OCI-LY7 (cell line): ENCODE measurements at regions not wholly inside any gene's neighbourhood (a gene's known extent, or its start where the extent isn't known, plus 50 kb on each side); places are given as distances from the start of the nearest gene placed in this dataset.

Experiments used
- BruUV-seq: library from RNA; stranded (reverse); fragments of 400-500 nt; replicated peaks from 2 replicates; lab custom pipeline; 2021; lab: Mats Ljungman, UMichigan
- CTCF ChIA-PET: fragments of 300-600 bp; sonication (Branson Sonifier 250); formaldehyde crosslinking; loops from one replicate; lab custom pipeline; 2022; ENCODE audit warnings: antibody characterized with exemption; ENCODE audit not compliant: unreplicated experiment; lab: Charles Lee
- POLR2A ChIA-PET: fragments of 300-600 bp; sonication (Branson Sonifier 250); formaldehyde crosslinking; loops from one replicate; lab custom pipeline; 2022; ENCODE audit warnings: antibody characterized with exemption; lab: Charles Lee
- DNase-seq: peaks from one replicate; pipeline ENCODE4 v3.0.0-alpha.2; 2015; ENCODE audit warnings: low spot score
- H2AFZ ChIP-seq: fragments of 200-600 bp; sonication (generic), shearing (Covaris generic); 2 replicates; pipeline ENCODE4 v1.6.1; 2014; ENCODE audit warnings: mild to moderate bottlenecking, antibody characterized with exemption, low read length, moderate library complexity
- H3K27ac ChIP-seq: fragments of 200-600 bp; sonication (generic); 2 replicates; pipeline ENCODE4 v1.5.1; 2014; ENCODE audit warnings: mixed run types, low read depth, mild to moderate bottlenecking, moderate library complexity, low read length, inconsistent platforms; ENCODE audit not compliant: poor library complexity, severe bottlenecking
- H3K36me3 ChIP-seq: fragments of 200-600 bp; sonication (generic); 2 replicates; pipeline ENCODE4 v1.6.1; 2014; ENCODE audit warnings: mild to moderate bottlenecking, antibody characterized with exemption, low read length, moderate library complexity, mixed read lengths; ENCODE audit not compliant: insufficient read depth
- H3K4me1 ChIP-seq: fragments of 200-600 bp; sonication (generic); 2 replicates; pipeline ENCODE4 v1.5.1; 2014; ENCODE audit warnings: mild to moderate bottlenecking, low read length; ENCODE audit not compliant: insufficient read depth, poor library complexity, severe bottlenecking
- H3K4me2 ChIP-seq: fragments of 200-600 bp; sonication (generic); 2 replicates; pipeline ENCODE4 v1.6.1; 2014; ENCODE audit warnings: mild to moderate bottlenecking, low read length
- H3K4me3 ChIP-seq: fragments of 200-600 bp; sonication (generic); 2 replicates; pipeline ENCODE4 v1.5.1; 2014; ENCODE audit warnings: mild to moderate bottlenecking, low read depth, low read length; ENCODE audit not compliant: poor library complexity, severe bottlenecking
- H3K79me2 ChIP-seq: fragments of 200-600 bp; sonication (generic); 2 replicates; pipeline ENCODE4 v1.6.1; 2016; ENCODE audit warnings: low read depth, mild to moderate bottlenecking, low read length, moderate library complexity, mixed read lengths; ENCODE audit not compliant: insufficient read depth
- H3K9me2 ChIP-seq: fragments of 200-600 bp; sonication (generic); 2 replicates; pipeline ENCODE4 v1.6.1; 2016; ENCODE audit warnings: mild to moderate bottlenecking, low read length, mixed read lengths; ENCODE audit not compliant: insufficient read depth
- H3K9me3 ChIP-seq: fragments of 200-600 bp; sonication (generic); 2 replicates; pipeline ENCODE4 v1.6.1; 2014; ENCODE audit warnings: mild to moderate bottlenecking, mixed run types, low read length, mixed read lengths
- H4K20me1 ChIP-seq: fragments of 200-600 bp; sonication (generic); 2 replicates; pipeline ENCODE4 v1.6.1; 2014; ENCODE audit warnings: mild to moderate bottlenecking, antibody characterized with exemption, low read length, moderate library complexity, mixed read lengths; ENCODE audit not compliant: insufficient read depth
- CTCF ChIP-seq: fragments of 200-600 bp; sonication (generic); conservative IDR thresholded peaks from 2 replicates; pipeline ENCODE4 v1.5.1; 2014; ENCODE audit warnings: mild to moderate bottlenecking, antibody characterized with exemption, low read length, moderate library complexity, mixed read lengths
- EZH2phosphoT487 ChIP-seq: fragments of 200-600 bp; sonication (generic); IDR thresholded peaks from 2 replicates; pipeline ENCODE4 v1.6.1; 2018; ENCODE audit warnings: low read depth, borderline replicate concordance, mild to moderate bottlenecking, mixed run types, antibody characterized with exemption, low read length, moderate library complexity, mixed read lengths
- intact Hi-C: fragments of 100-400 bp; cut with micrococcal nuclease; formaldehyde crosslinking; loops from one replicate; pipeline ENCODE4 v1.10.0; 2022; ENCODE audit not compliant: unreplicated experiment

GRCh38 chr11:106447631-106448191 lies 370.2 kb downstream of the AASDHPPT start:
- Histone ChIP-seq H3K9me2 (no peaks in the 10 kb centered on the region), H3K79me2 (no peaks in the 10 kb centered on the region), H3K27ac (no peak overlapping the region), H3K4me3 (no peak overlapping the region), H3K36me3 (no peaks in the 10 kb centered on the region), H3K4me1 (no peaks in the 10 kb centered on the region), H2AFZ (no peak overlapping the region), H3K4me2 (no peak overlapping the region), H4K20me1 (no peaks in the 10 kb centered on the region), H3K9me3 (no peaks in the 10 kb centered on the region)
- TF ChIP-seq CTCF (no peak), EZH2phosphoT487 (no peak)
- intact Hi-C loops: no loop called here
- DNase-seq: no peak
- ChIA-PET POLR2A (no interaction called here), CTCF (no interaction called here)
- no TSS peak for BruUV-seq

- Histone ChIP-seq H3K79me2 (no peaks in the 10 kb centered on the region), H2AFZ (no peak overlapping the region), H3K27ac (no peak overlapping the region), H3K36me3 (no peaks in the 10 kb centered on the region), H3K4me1 (no peaks in the 10 kb centered on the region), H3K4me3 (no peak overlapping the region), H4K20me1 (no peaks in the 10 kb centered on the region), H3K9me3 (no peaks in the 10 kb centered on the region), H3K9me2 (no peaks in the 10 kb centered on the region), H3K4me2 (no peak overlapping the region)
- TF ChIP-seq EZH2phosphoT487: no peak
- no peak for TF ChIP-seq CTCF
- no TSS peak for BruUV-seq
- POLR2A ChIA-PET: interaction anchor here (0.5 to 0.9 kb wide), 3 partner anchors 9 to 1465 kb away, joined by 3 to 5 read pairs (median 3); no protein-coding TSS in a partner anchor
- intact Hi-C loops: no loop called here
- CTCF ChIA-PET: no interaction called here
- no peak for DNase-seq
Observed at GRCh38 chr11:106449763-106450162, 372.3 kb downstream of the AASDHPPT start.

- no peak for DNase-seq
- BruUV-seq: no TSS peak
- no peak for TF ChIP-seq EZH2phosphoT487
- TF ChIP-seq CTCF: no peak
- no peaks in the 10 kb centered on the region for H3K9me2 ChIP-seq
- no peak overlapping the region for H3K4me2 ChIP-seq
- no peaks in the 10 kb centered on the region for H3K9me3 ChIP-seq
- no peaks in the 10 kb centered on the region for H3K4me1 ChIP-seq
- H3K79me2 ChIP-seq: no peaks in the 10 kb centered on the region
- H3K36me3 ChIP-seq: no peaks in the 10 kb centered on the region
- H3K27ac ChIP-seq: no peak overlapping the region
- H3K4me3 ChIP-seq: no peak overlapping the region
- intact Hi-C loops: no loop called here
- POLR2A ChIA-PET: no interaction called here
- no peaks in the 10 kb centered on the region for H4K20me1 ChIP-seq
- CTCF ChIA-PET: no interaction called here
- no peak overlapping the region for H2AFZ ChIP-seq
Observed at GRCh38 chr11:106451228-106451922, 373.9 kb downstream of the AASDHPPT start.
